Keratinocyte (primary cell): ENCODE measurements at regions not wholly inside any gene's neighbourhood (a gene's known extent, or its start where the extent isn't known, plus 50 kb on each side); places are given as distances from the start of the nearest gene placed in this dataset.

Experiments
- EZH2 ChIP-seq: IDR thresholded peaks from one replicate; pipeline ENCODE4 v1.6.1; 2012; ENCODE audit warnings: inconsistent platforms, mild to moderate bottlenecking, low read length, moderate library complexity
- TF ChIP-seq, protein P1 (sequence below), 3 experiments: IDR thresholded peaks in 1 of 3; conservative IDR thresholded peaks in 1 of 3; optimal IDR thresholded peaks in 1 of 3; 2 replicates in 2 of 3; 3 replicates in 1 of 3; pipeline versions ENCODE3 to v1.5.1; 2011; ENCODE audit warnings: low read length in 3 of 3, mild to moderate bottlenecking in 3 of 3, moderate library complexity in 2 of 3, control low read depth in 1 of 3, inconsistent platforms in 1 of 3; ENCODE audit not compliant: insufficient read depth in 2 of 3; ENCODE audit errors: extremely low read depth in 1 of 3

DNA sequence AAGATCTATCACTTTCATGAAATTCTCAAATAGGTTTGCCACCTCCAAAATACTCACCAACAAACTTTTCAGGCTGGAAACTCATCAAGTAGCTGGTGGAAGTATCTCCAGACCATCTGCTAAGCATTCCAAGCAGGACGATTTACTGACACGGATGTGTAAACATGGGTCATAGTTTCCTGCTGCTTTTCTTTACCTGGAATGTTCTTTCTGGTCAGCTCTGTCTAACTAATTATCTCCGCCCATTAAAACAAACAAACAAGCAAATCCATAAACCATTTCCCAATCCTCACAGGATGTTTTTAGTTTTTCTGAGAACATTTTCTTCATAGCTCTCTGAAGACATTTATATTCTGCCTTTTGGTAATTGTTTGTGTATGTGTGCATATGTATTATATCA is 397.0 kb downstream of the METTL15 start:
- TF ChIP-seq, protein P1, sequence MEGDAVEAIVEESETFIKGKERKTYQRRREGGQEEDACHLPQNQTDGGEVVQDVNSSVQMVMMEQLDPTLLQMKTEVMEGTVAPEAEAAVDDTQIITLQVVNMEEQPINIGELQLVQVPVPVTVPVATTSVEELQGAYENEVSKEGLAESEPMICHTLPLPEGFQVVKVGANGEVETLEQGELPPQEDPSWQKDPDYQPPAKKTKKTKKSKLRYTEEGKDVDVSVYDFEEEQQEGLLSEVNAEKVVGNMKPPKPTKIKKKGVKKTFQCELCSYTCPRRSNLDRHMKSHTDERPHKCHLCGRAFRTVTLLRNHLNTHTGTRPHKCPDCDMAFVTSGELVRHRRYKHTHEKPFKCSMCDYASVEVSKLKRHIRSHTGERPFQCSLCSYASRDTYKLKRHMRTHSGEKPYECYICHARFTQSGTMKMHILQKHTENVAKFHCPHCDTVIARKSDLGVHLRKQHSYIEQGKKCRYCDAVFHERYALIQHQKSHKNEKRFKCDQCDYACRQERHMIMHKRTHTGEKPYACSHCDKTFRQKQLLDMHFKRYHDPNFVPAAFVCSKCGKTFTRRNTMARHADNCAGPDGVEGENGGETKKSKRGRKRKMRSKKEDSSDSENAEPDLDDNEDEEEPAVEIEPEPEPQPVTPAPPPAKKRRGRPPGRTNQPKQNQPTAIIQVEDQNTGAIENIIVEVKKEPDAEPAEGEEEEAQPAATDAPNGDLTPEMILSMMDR (optimal IDR thresholded peaks at IDR 0.05 in 1 of 3, IDR thresholded peaks at IDR 0.05 in 1 of 3, conservative IDR thresholded peaks at IDR 0.05 in 1 of 3; ENCODE audit: extremely low read depth in 1 of 3, insufficient read depth in 2 of 3, low read length in 3 of 3), result no peak
- TF ChIP-seq EZH2, result no peak
